H1 (cell line): ENCODE measurements at regions not wholly inside any gene's neighbourhood (a gene's known extent, or its start where the extent isn't known, plus 50 kb on each side); places are given as distances from the start of the nearest gene placed in this dataset.

Experiments
- ATF2 ChIP-seq: IDR thresholded peaks from 2 replicates; pipeline ENCODE4 v1.6.1; 2012; ENCODE audit warnings: low read length, inconsistent platforms
- MAFK ChIP-seq: IDR thresholded peaks from 2 replicates; pipeline ENCODE4 v1.6.1; 2012; ENCODE audit warnings: low read depth, mild to moderate bottlenecking, improper control_type of control experiment, low read length
- SAP30 ChIP-seq: fragments of 300-600 bp; sonication (generic); IDR thresholded peaks from 2 replicates; pipeline ENCODE4 v1.7.1; 2012; ENCODE audit warnings: low read length, moderate library complexity, mild to moderate bottlenecking, inconsistent platforms; ENCODE audit not compliant: insufficient read depth, insufficient replicate concordance
- SIX5 ChIP-seq: IDR thresholded peaks from 2 replicates; pipeline ENCODE4 v1.6.1; 2011; ENCODE audit warnings: mild to moderate bottlenecking, low read depth, low read length
- SRF ChIP-seq: IDR thresholded peaks from 2 replicates; pipeline ENCODE4 v1.6.1; 2011; ENCODE audit warnings: mild to moderate bottlenecking, low read depth, low read length, moderate library complexity

GRCh38 chr7:73920406-73921134, 59.6 kb downstream of the TMEM270 start (continued):
- no peak for TF ChIP-seq SAP30
- no peak for TF ChIP-seq ATF2
- TF ChIP-seq SRF = no peak
- no peak for TF ChIP-seq SIX5
- no peak for TF ChIP-seq MAFK
- TF ChIP-seq, all 59 proteins: peak for 0
